Endothelial cell of umbilical vein (primary cell): ENCODE measurements at regions not wholly inside any gene's neighbourhood (a gene's known extent, or its start where the extent isn't known, plus 50 kb on each side); places are given as distances from the start of the nearest gene placed in this dataset.
A peak's percentile ranks its signal among the peaks of the same experiment; 100 is the strongest.

ENCODE experiments used
- BruUV-seq: library from RNA; stranded (reverse); fragments of 400-500 nt; replicated peaks from 2 replicates; lab custom pipeline; 2021; lab: Mats Ljungman, UMichigan
- CTCF ChIA-PET: fragments of 300-600, 350-600 bp; sonication (Branson Sonifier 250); formaldehyde crosslinking; loops from one replicate; lab custom pipeline; 2021; ENCODE audit warnings: antibody characterized with exemption, inconsistent platforms; lab: Charles Lee
- POLR2A ChIA-PET: fragments of 300-600, 350-600 bp; sonication (Branson Sonifier 250); formaldehyde crosslinking; loops from one replicate; lab custom pipeline; 2021; ENCODE audit warnings: antibody characterized with exemption, inconsistent platforms; lab: Charles Lee
- DNase-seq: peaks from one replicate; pipeline ENCODE4 v3.0.0-alpha.2; 2011; ENCODE audit warnings: low read depth, low spot score
- FAIRE-seq: peaks from 2 replicates; lab custom pipeline; 2011; peaks lifted over from hg19 to GRCh38; lab: Jason Lieb, UNC
- H2AFZ ChIP-seq: 2 replicates; pipeline ENCODE4 v1.6.0; 2012; ENCODE audit warnings: low read depth, low read length, control low read depth, inconsistent platforms
- H3K27ac ChIP-seq: 2 replicates; pipeline ENCODE4 v1.5.1; 2011; ENCODE audit warnings: low read depth, mild to moderate bottlenecking, control low read depth, low read length, moderate library complexity; ENCODE audit not compliant: insufficient read depth
- H3K27me3 ChIP-seq, 2 experiments: 2 replicates each; pipeline versions ENCODE4 v1.6.0 to v1.6.1; 2011; ENCODE audit warnings: low read length in 2 of 2, mixed read lengths in 1 of 2; ENCODE audit not compliant: control insufficient read depth in 2 of 2, insufficient read depth in 2 of 2
- H3K36me3 ChIP-seq, 2 experiments: 2 replicates in 1 of 2; 3 replicates in 1 of 2; pipeline ENCODE4 v1.5.1; 2011; ENCODE audit warnings: low read length in 2 of 2, mild to moderate bottlenecking in 1 of 2, moderate library complexity in 1 of 2; ENCODE audit not compliant: control insufficient read depth in 2 of 2, insufficient read depth in 2 of 2; ENCODE audit errors: extremely low read depth in 1 of 2
- H3K4me1 ChIP-seq: 3 replicates; pipeline ENCODE4 v1.5.1; 2011; ENCODE audit warnings: mild to moderate bottlenecking, low read length; ENCODE audit not compliant: control insufficient read depth, insufficient read depth; ENCODE audit errors: extremely low read depth
- H3K4me2 ChIP-seq: 2 replicates; pipeline ENCODE4 v1.6.1; 2011; ENCODE audit warnings: low read length, control low read depth, mixed read lengths; ENCODE audit not compliant: insufficient read depth
- H3K4me3 ChIP-seq, 3 experiments: fragments of 200-600 bp in 1 of 3; sonication (generic), shearing (Covaris generic) in 1 of 3; replicated peaks in 1 of 3; 2 replicates each; pipeline ENCODE4 v1.5.1; 2011 to 2016; ENCODE audit warnings: control low read depth in 3 of 3, low read length in 3 of 3, mild to moderate bottlenecking in 2 of 3, inconsistent platforms in 1 of 3, low read depth in 1 of 3, moderate library complexity in 1 of 3; ENCODE audit not compliant: insufficient read depth in 1 of 3
- H3K79me2 ChIP-seq: 2 replicates; pipeline ENCODE4 v1.6.0; 2012; ENCODE audit warnings: low read length, inconsistent platforms; ENCODE audit not compliant: control insufficient read depth, insufficient read depth
- H3K9ac ChIP-seq: replicated peaks from 2 replicates; pipeline ENCODE3; 2011; ENCODE audit warnings: low read length, control low read depth; ENCODE audit not compliant: insufficient read depth; ENCODE audit errors: extremely low read depth
- H3K9me1 ChIP-seq: replicated peaks from 3 replicates; pipeline ENCODE4 v1.6.0; 2011; ENCODE audit warnings: mild to moderate bottlenecking, low read length; ENCODE audit not compliant: control insufficient read depth, insufficient read depth; ENCODE audit errors: extremely low read depth
- H3K9me3 ChIP-seq: replicated peaks from 2 replicates; pipeline ENCODE4 v1.5.1; 2012; ENCODE audit warnings: low read length, inconsistent platforms; ENCODE audit not compliant: control insufficient read depth, insufficient read depth
- H4K20me1 ChIP-seq: replicated peaks from 2 replicates; pipeline ENCODE3; 2011; ENCODE audit warnings: mild to moderate bottlenecking, low read length; ENCODE audit not compliant: control insufficient read depth, insufficient read depth; ENCODE audit errors: extremely low read depth
- EZH2 ChIP-seq: IDR thresholded peaks from 2 replicates; pipeline ENCODE4 v1.6.1; 2012; ENCODE audit warnings: borderline replicate concordance, low read depth, mild to moderate bottlenecking, moderate library complexity, low read length, inconsistent platforms; ENCODE audit not compliant: severe bottlenecking
- FOS ChIP-seq: IDR thresholded peaks from 2 replicates; pipeline ENCODE4 v1.6.1; 2011; ENCODE audit warnings: mild to moderate bottlenecking, low read length, moderate library complexity, borderline replicate concordance; ENCODE audit not compliant: insufficient read depth
- POLR2A ChIP-seq: IDR thresholded peaks from 2 replicates; pipeline ENCODE4 v1.6.1; 2012; ENCODE audit warnings: low read depth, mild to moderate bottlenecking, control low read depth, low read length
- dilution Hi-C: fragments of 300-500 bp; cut with MboI; formaldehyde crosslinking; loops from one replicate; pipeline ENCODE4 v1.15.0; 2019; ENCODE audit warnings: low sequenced_read_pairs; ENCODE audit not compliant: extremely low pct_ligation_motif_present
- intact Hi-C: fragments of 100-400 bp; cut with micrococcal nuclease; formaldehyde crosslinking; loops from one replicate; pipeline ENCODE4 v1.10.0; 2022
- TF ChIP-seq, protein P1 (sequence below), 2 donors: IDR thresholded peaks; 1 replicate in 1 of 2; 2 replicates in 1 of 2; pipeline ENCODE4 v1.5.1; 2011; ENCODE audit warnings: low read length in 2 of 2, mild to moderate bottlenecking in 2 of 2, moderate library complexity in 2 of 2, control low read depth in 1 of 2, inconsistent platforms in 1 of 2, low read depth in 1 of 2; ENCODE audit not compliant: insufficient read depth in 1 of 2; ENCODE audit errors: extremely low read depth in 1 of 2

- no peaks in the 10 kb centered on the region for H3K4me1 ChIP-seq
- no peaks in the 10 kb centered on the region for H4K20me1 ChIP-seq
- H3K27ac ChIP-seq, result no peak overlapping the region
- intact Hi-C loops, result loop anchor here (1.0 to 10.0 kb wide), 4 partner anchors 186 to 574 kb away; no protein-coding TSS in a partner anchor
- no peaks in the 10 kb centered on the region for H3K27me3 ChIP-seq
- ChIA-PET CTCF (interaction anchor here (1.2 to 4.5 kb wide), 7 partner anchors 11 to 575 kb away, joined by 3 to 57 read pairs (median 5); no protein-coding TSS in a partner anchor), POLR2A (no interaction called here)
- no peak overlapping the region for H3K9ac ChIP-seq
- H3K9me1 ChIP-seq, result no peaks in the 10 kb centered on the region
- H3K4me3 ChIP-seq, result no peak overlapping the region
- BruUV-seq, result no TSS peak
- FAIRE-seq (no peak), DNase-seq (peak; percentile 29)
- no peak for TF ChIP-seq FOS
- TF ChIP-seq, protein P1, sequence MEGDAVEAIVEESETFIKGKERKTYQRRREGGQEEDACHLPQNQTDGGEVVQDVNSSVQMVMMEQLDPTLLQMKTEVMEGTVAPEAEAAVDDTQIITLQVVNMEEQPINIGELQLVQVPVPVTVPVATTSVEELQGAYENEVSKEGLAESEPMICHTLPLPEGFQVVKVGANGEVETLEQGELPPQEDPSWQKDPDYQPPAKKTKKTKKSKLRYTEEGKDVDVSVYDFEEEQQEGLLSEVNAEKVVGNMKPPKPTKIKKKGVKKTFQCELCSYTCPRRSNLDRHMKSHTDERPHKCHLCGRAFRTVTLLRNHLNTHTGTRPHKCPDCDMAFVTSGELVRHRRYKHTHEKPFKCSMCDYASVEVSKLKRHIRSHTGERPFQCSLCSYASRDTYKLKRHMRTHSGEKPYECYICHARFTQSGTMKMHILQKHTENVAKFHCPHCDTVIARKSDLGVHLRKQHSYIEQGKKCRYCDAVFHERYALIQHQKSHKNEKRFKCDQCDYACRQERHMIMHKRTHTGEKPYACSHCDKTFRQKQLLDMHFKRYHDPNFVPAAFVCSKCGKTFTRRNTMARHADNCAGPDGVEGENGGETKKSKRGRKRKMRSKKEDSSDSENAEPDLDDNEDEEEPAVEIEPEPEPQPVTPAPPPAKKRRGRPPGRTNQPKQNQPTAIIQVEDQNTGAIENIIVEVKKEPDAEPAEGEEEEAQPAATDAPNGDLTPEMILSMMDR (IDR thresholded peaks at IDR 0.05; ENCODE audit: extremely low read depth in 1 of 2, insufficient read depth in 1 of 2, low read depth in 1 of 2, low read length in 2 of 2), result peak; percentile 51 to 67
- no peaks in the 10 kb centered on the region for H3K36me3 ChIP-seq
- H2AFZ ChIP-seq, result peak overlapping the region; percentile 29
- no peaks in the 10 kb centered on the region for H3K79me2 ChIP-seq
- no peaks in the 10 kb centered on the region for H3K9me3 ChIP-seq
- dilution Hi-C loops, result no loop called here
- H3K4me2 ChIP-seq, result no peak overlapping the region
Observed at GRCh38 chr1:62962901-62963776, 179.2 kb downstream of the ATG4C start.

- Histone ChIP-seq H3K4me2 (no peak overlapping the region), H3K4me3 (no peak overlapping the region), H3K4me1 (no peaks in the 10 kb centered on the region), H3K9me3 (no peaks in the 10 kb centered on the region), H3K36me3 (no peaks in the 10 kb centered on the region), H3K9ac (no peak overlapping the region), H3K9me1 (no peaks in the 10 kb centered on the region), H4K20me1 (no peaks in the 10 kb centered on the region), H2AFZ (no peak overlapping the region), H3K27ac (no peak overlapping the region), H3K79me2 (no peaks in the 10 kb centered on the region), H3K27me3 (no peaks in the 10 kb centered on the region)
- FAIRE-seq, result no peak
- POLR2A ChIA-PET, result no interaction called here
- BruUV-seq, result no TSS peak
- intact Hi-C loops (loop anchor here (5.0 to 10.0 kb wide), 2 partner anchors 351 to 573 kb away; no protein-coding TSS in a partner anchor), dilution Hi-C loops (no loop called here)
- no peak for DNase-seq
- CTCF ChIA-PET, result interaction anchor here (1.2 to 4.5 kb wide), 7 partner anchors 10 to 574 kb away, joined by 3 to 57 read pairs (median 5); no protein-coding TSS in a partner anchor
- TF ChIP-seq POLR2A, result no peak
- TF ChIP-seq, protein P1 (IDR thresholded peaks at IDR 0.05; ENCODE audit: extremely low read depth in 1 of 2, insufficient read depth in 1 of 2, low read depth in 1 of 2, low read length in 2 of 2), result no peak
- no peak for TF ChIP-seq EZH2
- TF ChIP-seq FOS, result no peak
Observed at GRCh38 chr1:62964141-62964540, 180.2 kb downstream of the ATG4C start.
